ENCODE measurements at regions not wholly inside any gene's neighbourhood (a gene's known extent, or its start where the extent isn't known, plus 50 kb on each side); places are given as distances from the start of the nearest gene placed in this dataset.

DNA sequence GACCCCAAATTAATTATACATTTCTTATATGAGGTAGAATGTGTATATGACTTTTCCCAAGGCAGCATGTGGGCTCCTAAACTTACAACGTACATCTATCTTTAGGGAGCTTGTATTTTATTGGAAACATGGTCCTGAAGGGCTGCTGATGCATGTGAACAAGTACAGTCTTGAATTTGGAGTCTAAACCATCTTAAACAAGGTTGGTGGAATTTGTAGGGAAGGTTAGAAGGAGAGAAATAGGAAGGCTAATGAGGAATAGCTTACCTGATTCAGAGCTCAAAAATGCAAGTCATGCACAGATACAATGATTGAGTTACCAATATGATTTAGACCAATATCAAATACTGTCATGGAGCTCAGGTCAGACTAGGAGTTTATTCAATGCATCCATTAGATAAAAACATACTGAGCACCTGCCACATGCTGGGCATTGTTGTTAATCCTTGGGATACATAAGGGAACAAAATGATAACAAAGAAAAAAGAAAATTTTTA lies 458.6 kb upstream of the ETAA1 start:
- TF ChIP-seq, protein P1, sequence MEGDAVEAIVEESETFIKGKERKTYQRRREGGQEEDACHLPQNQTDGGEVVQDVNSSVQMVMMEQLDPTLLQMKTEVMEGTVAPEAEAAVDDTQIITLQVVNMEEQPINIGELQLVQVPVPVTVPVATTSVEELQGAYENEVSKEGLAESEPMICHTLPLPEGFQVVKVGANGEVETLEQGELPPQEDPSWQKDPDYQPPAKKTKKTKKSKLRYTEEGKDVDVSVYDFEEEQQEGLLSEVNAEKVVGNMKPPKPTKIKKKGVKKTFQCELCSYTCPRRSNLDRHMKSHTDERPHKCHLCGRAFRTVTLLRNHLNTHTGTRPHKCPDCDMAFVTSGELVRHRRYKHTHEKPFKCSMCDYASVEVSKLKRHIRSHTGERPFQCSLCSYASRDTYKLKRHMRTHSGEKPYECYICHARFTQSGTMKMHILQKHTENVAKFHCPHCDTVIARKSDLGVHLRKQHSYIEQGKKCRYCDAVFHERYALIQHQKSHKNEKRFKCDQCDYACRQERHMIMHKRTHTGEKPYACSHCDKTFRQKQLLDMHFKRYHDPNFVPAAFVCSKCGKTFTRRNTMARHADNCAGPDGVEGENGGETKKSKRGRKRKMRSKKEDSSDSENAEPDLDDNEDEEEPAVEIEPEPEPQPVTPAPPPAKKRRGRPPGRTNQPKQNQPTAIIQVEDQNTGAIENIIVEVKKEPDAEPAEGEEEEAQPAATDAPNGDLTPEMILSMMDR (IDR thresholded peaks at IDR 0.05; ENCODE audit: insufficient read depth, low read length), result no peak
- no peak for DNase-seq (ENCODE audit: low read depth)
- no peak overlapping the region for H3K4me3 ChIP-seq (ENCODE audit: low read depth, low read length)

DNA sequence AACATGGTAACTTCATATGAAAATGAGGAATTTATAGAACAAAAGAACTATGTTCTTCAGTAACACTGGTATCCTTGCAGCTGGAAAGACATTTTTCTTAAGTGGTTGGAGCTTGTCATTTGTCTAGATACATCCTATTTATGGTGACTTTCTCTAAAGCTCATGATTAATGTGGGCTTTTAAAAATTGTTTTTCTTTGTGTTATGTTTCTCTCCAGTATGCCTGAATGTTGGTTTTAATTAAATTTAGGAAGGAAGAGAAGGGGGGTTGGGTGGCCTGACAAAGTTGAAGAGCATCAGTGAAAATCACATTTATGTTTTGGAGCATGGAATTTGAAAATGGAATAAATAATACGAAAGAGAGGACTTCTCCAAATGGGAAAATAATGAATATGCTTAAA lies 457.1 kb upstream of the ETAA1 start:
- no peak overlapping the region for H3K4me3 ChIP-seq (ENCODE audit: low read depth, low read length)
- no peak for DNase-seq (ENCODE audit: low read depth)
- TF ChIP-seq, protein P1 (IDR thresholded peaks at IDR 0.05; ENCODE audit: insufficient read depth, low read length), result no peak

DNA sequence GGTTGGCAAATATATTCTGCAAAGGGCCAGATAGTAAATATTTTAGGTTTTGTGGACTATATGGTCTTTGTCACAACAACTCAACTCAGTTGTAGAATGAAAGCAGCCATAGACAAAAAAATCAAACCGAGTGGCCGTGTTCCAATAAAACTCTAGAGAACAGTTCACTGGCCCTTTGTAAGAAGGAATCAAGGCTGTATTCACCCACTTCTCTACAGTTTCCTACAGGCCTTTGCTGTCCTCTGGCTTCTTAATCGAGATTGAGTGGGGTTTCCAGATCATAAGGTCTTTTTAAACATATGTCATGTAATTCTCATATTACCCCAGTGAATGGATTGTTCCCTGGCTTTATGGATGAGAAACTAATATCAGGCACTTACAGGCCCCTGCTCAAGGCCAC lies 448.9 kb upstream of the ETAA1 start:
- no peak for DNase-seq (ENCODE audit: low read depth)
- no peak overlapping the region for H3K4me3 ChIP-seq (ENCODE audit: low read depth, low read length)
- TF ChIP-seq, protein P1 (IDR thresholded peaks at IDR 0.05; ENCODE audit: insufficient read depth, low read length), result no peak

DNA sequence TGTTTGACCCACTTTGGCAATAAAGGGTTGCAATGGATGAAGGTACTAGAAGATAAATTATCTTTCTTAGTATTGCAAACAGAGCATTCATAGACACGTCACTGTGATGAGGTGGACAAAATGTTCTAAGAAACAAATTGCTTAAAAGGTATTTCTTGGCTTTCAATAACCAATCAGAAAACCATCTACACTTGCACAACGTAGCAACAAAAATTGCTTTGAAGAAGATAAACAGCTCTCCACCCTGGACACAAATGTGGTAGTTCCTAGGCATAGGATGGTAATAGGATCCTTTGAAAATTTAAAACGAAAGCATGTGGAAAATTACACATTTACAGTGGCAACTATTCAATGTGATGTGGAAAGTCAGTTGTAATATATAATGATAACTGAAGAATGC lies 439.9 kb upstream of the ETAA1 start:
- TF ChIP-seq, protein P1 (IDR thresholded peaks at IDR 0.05; ENCODE audit: insufficient read depth, low read length), result no peak
- peak; percentile 51 for DNase-seq (ENCODE audit: low read depth)
- H3K4me3 ChIP-seq (ENCODE audit: low read depth, low read length), result no peak overlapping the region

DNA sequence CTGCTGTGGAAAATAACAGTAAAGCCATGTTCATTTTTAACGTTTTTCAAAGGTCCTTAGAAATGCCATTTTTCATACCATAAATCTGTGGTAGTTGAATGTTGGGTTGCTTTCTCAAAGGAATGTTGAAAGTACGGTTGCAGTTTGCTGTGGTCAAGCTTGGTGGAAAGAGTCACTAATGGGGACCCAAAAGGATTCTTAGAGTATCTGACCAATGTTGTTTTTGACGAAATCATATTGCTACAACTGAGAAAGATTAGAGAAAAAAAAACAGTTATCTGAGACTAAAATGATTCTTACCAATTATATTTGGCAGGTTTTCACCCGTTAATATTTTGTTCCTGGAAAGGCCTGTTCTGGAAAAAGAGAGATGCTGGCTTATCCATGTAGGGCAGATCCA lies 439.5 kb upstream of the ETAA1 start:
- TF ChIP-seq, protein P1 (IDR thresholded peaks at IDR 0.05; ENCODE audit: insufficient read depth, low read length), result no peak
- peak; percentile 22 for DNase-seq (ENCODE audit: low read depth)
- H3K4me3 ChIP-seq (ENCODE audit: low read depth, low read length), result no peak overlapping the region

DNA sequence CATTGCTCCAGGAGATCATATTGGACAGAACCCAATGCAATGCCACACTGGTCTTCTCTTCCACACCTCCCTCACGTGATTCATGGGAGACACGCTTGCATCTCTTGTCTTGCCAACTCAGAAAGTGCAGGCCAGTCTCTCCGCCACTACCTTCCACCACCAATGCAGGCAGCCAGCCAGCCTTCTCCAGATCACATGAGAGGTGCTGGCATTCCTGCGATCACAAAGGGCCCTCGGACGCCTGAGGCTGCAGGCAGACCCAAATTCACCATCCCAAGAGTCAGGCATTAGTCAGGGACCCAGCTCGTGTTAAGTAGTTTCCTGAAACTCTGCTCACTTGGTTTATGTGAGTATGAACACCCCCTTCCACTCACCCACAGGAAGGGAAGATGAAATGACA lies 437.0 kb upstream of the ETAA1 start:
- H3K4me3 ChIP-seq (ENCODE audit: low read depth, low read length), result no peak overlapping the region
- TF ChIP-seq, protein P1 (IDR thresholded peaks at IDR 0.05; ENCODE audit: insufficient read depth, low read length), result no peak
- DNase-seq (ENCODE audit: low read depth), result no peak

DNA sequence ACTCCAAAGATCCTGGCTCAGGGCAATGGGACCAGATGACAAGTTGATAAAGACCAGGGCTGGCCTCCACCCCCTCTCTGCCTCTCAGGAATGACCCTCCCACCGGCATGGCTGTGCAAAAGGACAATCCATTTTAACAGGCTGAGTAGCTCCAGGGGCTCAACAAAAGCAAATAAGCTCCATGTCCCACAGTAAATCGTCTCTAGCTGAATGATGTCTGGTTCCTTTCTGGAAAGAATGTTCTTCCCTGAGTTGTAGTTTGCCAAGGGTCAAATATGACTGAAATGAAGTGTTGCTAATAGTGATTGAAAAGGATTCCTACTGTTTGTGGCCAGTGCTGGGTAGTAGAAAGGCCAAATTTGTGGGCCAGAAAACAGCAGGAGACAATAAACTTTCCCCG lies 434.4 kb upstream of the ETAA1 start:
- H3K4me3 ChIP-seq (ENCODE audit: low read depth, low read length), result no peak overlapping the region
- peak; percentile 36 for DNase-seq (ENCODE audit: low read depth)
- TF ChIP-seq, protein P1 (IDR thresholded peaks at IDR 0.05; ENCODE audit: insufficient read depth, low read length), result no peak
